Activated B cell treated with CpG ODN at 0.5 μM for 24 hours (primary cell): ENCODE measurements at regions not wholly inside any gene's neighbourhood (a gene's known extent, or its start where the extent isn't known, plus 50 kb on each side); places are given as distances from the start of the nearest gene placed in this dataset.
A peak's percentile ranks its signal among the peaks of the same experiment; 100 is the strongest.
"Not testable (repeated sequence)": the region's sequence is repeated elsewhere in the genome, so short reads cannot be mapped to it uniquely, and the experiment has no call there.

Experiments used
- ATAC-seq: fragments of 200-7000 bp; cut with Tn5 transposase; one replicate; pipeline ENCODE4 v1.10.0; 2021; ENCODE audit warnings: low read depth, mild to moderate bottlenecking, moderate library complexity
- CTCF ChIA-PET: fragments of 350-600 bp; sonication (Branson Sonifier 250); formaldehyde crosslinking; loops from one replicate; lab custom pipeline; 2021; ENCODE audit warnings: antibody characterized with exemption; lab: Charles Lee
- POLR2A ChIA-PET: fragments of 350-600 bp; sonication (Branson Sonifier 250); formaldehyde crosslinking; loops from one replicate; lab custom pipeline; 2021; ENCODE audit warnings: antibody characterized with exemption; lab: Charles Lee
- DNase-seq: peaks from one replicate; pipeline ENCODE4 v3.0.0; 2022
- H3K27ac Mint-ChIP-seq: one replicate; pipeline ENCODE4 v1.8.0; 2020; ENCODE audit warnings: mixed read lengths
- H3K27me3 Mint-ChIP-seq: one replicate; pipeline ENCODE4 v1.8.0; 2021; ENCODE audit warnings: mixed read lengths
- H3K36me3 Mint-ChIP-seq: one replicate; pipeline ENCODE4 v1.8.0; 2021; ENCODE audit warnings: low read depth, mixed read lengths
- H3K4me1 Mint-ChIP-seq: one replicate; pipeline ENCODE4 v1.8.0; 2021; ENCODE audit warnings: mixed read lengths
- H3K4me3 Mint-ChIP-seq: one replicate; pipeline ENCODE4 v1.8.0; 2020; ENCODE audit warnings: mild to moderate bottlenecking, mixed read lengths
- H3K9me3 Mint-ChIP-seq: one replicate; pipeline ENCODE4 v1.8.0; 2020; ENCODE audit warnings: mixed read lengths
- intact Hi-C: fragments of 100-400 bp; cut with micrococcal nuclease; formaldehyde crosslinking; loops from one replicate; pipeline ENCODE4 v1.15.1; 2024

GRCh38 chr14:19345298-19345911 is 88.7 kb downstream of the POTEG start:
- H3K9me3 Mint-ChIP-seq, CTCF ChIA-PET, POLR2A ChIA-PET, H3K27me3 Mint-ChIP-seq, H3K4me3 Mint-ChIP-seq, ATAC-seq, H3K27ac Mint-ChIP-seq, intact Hi-C loops, DNase-seq, H3K36me3 Mint-ChIP-seq, H3K4me1 Mint-ChIP-seq: not testable (repeated sequence)

GRCh38 chr14:19346074-19346480 is 88.1 kb downstream of the POTEG start:
- H3K4me3 Mint-ChIP-seq, H3K4me1 Mint-ChIP-seq, H3K36me3 Mint-ChIP-seq, POLR2A ChIA-PET, H3K27ac Mint-ChIP-seq, intact Hi-C loops, H3K9me3 Mint-ChIP-seq, CTCF ChIA-PET, DNase-seq, H3K27me3 Mint-ChIP-seq: not testable (repeated sequence)
- peak; percentile 42 for ATAC-seq

- H3K9me3 Mint-ChIP-seq, POLR2A ChIA-PET, H3K27me3 Mint-ChIP-seq, CTCF ChIA-PET, H3K4me1 Mint-ChIP-seq, H3K4me3 Mint-ChIP-seq, DNase-seq, H3K27ac Mint-ChIP-seq, intact Hi-C loops, ATAC-seq, H3K36me3 Mint-ChIP-seq: not testable (repeated sequence)
These were observed 87.5 kb downstream of the POTEG start for GRCh38 chr14:19346636-19347035.

- H3K27me3 Mint-ChIP-seq, CTCF ChIA-PET, DNase-seq, intact Hi-C loops, H3K4me3 Mint-ChIP-seq, H3K4me1 Mint-ChIP-seq, H3K9me3 Mint-ChIP-seq, H3K27ac Mint-ChIP-seq, POLR2A ChIA-PET, ATAC-seq, H3K36me3 Mint-ChIP-seq: not testable (repeated sequence)
These were observed 87.0 kb downstream of the POTEG start for GRCh38 chr14:19347112-19347511.
